Glutamatergic neuron (in vitro differentiated cells): ENCODE measurements at regions not wholly inside any gene's neighbourhood (a gene's known extent, or its start where the extent isn't known, plus 50 kb on each side); places are given as distances from the start of the nearest gene placed in this dataset.

Experiments
- DNase-seq: peaks from one replicate; pipeline ENCODE4 v3.0.0; 2022
- H3K27ac Mint-ChIP-seq: one replicate; pipeline ENCODE4 v1.8.0; 2020; ENCODE audit warnings: mild to moderate bottlenecking, mixed read lengths, inconsistent platforms; ENCODE audit not compliant: unreplicated experiment
- H3K27me3 Mint-ChIP-seq: one replicate; pipeline ENCODE4 v1.8.0; 2020; ENCODE audit warnings: mild to moderate bottlenecking, moderate library complexity, mixed read lengths, inconsistent platforms; ENCODE audit not compliant: unreplicated experiment
- H3K36me3 Mint-ChIP-seq: one replicate; pipeline ENCODE4 v1.8.0; 2020; ENCODE audit warnings: mild to moderate bottlenecking, mixed read lengths, inconsistent platforms; ENCODE audit not compliant: unreplicated experiment
- H3K4me1 Mint-ChIP-seq: one replicate; pipeline ENCODE4 v1.8.0; 2020; ENCODE audit warnings: mild to moderate bottlenecking, low read depth, mixed read lengths, inconsistent platforms; ENCODE audit not compliant: unreplicated experiment
- H3K4me3 Mint-ChIP-seq: one replicate; pipeline ENCODE4 v1.8.0; 2020; ENCODE audit warnings: mild to moderate bottlenecking, mixed read lengths, inconsistent platforms; ENCODE audit not compliant: unreplicated experiment
- H3K9me3 Mint-ChIP-seq: one replicate; pipeline ENCODE4 v1.8.0; 2020; ENCODE audit warnings: mild to moderate bottlenecking, moderate library complexity, mixed read lengths, inconsistent platforms; ENCODE audit not compliant: unreplicated experiment
- TF ChIP-seq, protein P1 (sequence below): fragments of 200-600 bp; sonication (generic); IDR thresholded peaks from one replicate; pipeline ENCODE4 v1.5.0; 2021; ENCODE audit not compliant: partially characterized antibody, unreplicated experiment

DNA sequence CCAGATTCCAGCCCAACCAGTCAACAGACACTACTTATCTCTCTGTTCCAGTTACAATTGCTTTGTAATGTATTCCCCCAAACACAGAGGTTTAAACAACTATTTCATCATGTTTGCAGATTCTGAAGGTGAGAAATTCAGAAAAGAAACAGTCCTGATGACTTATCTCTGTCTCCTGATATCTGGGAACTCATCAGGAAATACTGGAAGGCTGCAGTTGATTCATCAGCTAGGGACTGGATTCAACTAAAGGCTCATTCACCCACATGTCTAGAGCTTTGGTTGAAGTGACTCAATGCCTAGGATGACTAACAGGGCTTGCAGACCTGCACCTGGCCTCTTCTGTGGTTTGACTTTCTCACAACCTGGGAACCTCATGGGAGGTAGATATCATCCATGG is 56.6 kb upstream of the GPC6 start:
- H3K4me3 Mint-ChIP-seq = no peak overlapping the region
- H3K27me3 Mint-ChIP-seq = no peaks in the 10 kb centered on the region
- no peak overlapping the region for H3K27ac Mint-ChIP-seq
- no peaks in the 10 kb centered on the region for H3K4me1 Mint-ChIP-seq
- TF ChIP-seq, protein P1, sequence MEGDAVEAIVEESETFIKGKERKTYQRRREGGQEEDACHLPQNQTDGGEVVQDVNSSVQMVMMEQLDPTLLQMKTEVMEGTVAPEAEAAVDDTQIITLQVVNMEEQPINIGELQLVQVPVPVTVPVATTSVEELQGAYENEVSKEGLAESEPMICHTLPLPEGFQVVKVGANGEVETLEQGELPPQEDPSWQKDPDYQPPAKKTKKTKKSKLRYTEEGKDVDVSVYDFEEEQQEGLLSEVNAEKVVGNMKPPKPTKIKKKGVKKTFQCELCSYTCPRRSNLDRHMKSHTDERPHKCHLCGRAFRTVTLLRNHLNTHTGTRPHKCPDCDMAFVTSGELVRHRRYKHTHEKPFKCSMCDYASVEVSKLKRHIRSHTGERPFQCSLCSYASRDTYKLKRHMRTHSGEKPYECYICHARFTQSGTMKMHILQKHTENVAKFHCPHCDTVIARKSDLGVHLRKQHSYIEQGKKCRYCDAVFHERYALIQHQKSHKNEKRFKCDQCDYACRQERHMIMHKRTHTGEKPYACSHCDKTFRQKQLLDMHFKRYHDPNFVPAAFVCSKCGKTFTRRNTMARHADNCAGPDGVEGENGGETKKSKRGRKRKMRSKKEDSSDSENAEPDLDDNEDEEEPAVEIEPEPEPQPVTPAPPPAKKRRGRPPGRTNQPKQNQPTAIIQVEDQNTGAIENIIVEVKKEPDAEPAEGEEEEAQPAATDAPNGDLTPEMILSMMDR = no peak
- no peaks in the 10 kb centered on the region for H3K9me3 Mint-ChIP-seq
- DNase-seq = no peak
- peaks cover 1% of the 10 kb centered on the region for H3K36me3 Mint-ChIP-seq

DNA sequence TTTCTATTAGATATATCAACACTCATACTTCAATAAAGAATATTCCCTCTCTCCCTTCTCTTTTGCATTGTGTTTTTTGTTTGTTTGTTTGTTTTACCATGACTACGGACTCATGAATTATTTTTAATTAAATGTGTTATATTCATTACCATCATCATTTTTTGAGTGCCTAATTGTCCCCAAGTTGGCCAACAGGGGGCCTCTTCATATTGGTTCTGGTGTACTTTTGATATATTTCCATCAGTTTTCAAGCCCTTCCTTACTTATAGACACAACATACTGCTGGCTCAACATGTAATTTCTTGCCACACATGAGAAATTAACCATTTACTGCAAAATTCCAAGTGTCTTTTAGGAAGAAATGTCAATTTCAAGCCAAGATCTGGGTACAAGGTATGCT is 54.5 kb upstream of the GPC6 start:
- TF ChIP-seq, protein P1 = peak; percentile 68
- peaks cover 1% of the 10 kb centered on the region for H3K27me3 Mint-ChIP-seq
- H3K4me3 Mint-ChIP-seq = no peak overlapping the region
- no peaks in the 10 kb centered on the region for H3K4me1 Mint-ChIP-seq
- DNase-seq = no peak
- H3K9me3 Mint-ChIP-seq = no peaks in the 10 kb centered on the region
- H3K36me3 Mint-ChIP-seq = peaks cover 4% of the 10 kb centered on the region
- no peak overlapping the region for H3K27ac Mint-ChIP-seq

DNA sequence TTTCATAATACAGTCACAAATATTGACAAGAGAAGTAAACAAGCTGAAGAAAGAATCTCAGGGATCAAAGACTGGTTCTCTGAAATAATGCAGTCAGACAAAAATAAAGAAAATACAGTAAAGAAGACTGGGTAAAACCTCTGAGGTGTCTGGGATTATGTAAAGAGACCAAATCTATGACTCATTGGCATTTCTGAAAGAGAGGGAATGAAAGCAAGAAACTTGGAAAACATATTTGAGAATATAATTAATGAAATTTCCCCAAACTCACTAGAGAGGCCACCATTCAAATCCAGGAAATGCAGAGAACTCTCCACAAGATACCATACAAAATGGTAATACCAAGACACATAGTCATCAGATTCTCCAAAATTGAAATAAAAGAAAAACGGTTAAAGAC is 53.0 kb upstream of the GPC6 start:
- peaks cover 1% of the 10 kb centered on the region for H3K27me3 Mint-ChIP-seq

DNA sequence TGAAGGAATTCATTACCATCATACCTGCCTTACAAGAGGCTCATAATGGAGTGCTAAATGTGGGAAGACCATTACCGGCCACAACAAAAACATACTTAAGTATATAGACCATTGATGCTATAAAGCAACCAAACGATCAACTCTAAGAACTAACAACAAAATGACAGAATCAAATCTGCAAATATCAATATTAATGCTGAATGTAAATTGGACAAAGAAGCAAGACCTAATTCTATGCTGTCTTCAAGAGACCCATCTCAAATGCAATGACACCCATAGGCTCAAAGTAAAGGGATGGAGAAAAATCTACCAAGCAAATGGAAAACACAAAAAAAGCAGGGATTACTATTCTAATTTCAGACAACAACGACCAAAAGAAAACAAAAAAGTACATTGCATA is 52.3 kb upstream of the GPC6 start:
- TF ChIP-seq, protein P1 = no peak
- H3K4me1 Mint-ChIP-seq = no peaks in the 10 kb centered on the region
- H3K36me3 Mint-ChIP-seq = peaks cover 4% of the 10 kb centered on the region
- H3K27ac Mint-ChIP-seq = no peak overlapping the region
- H3K27me3 Mint-ChIP-seq = peaks cover 1% of the 10 kb centered on the region
- no peak for DNase-seq
- no peaks in the 10 kb centered on the region for H3K9me3 Mint-ChIP-seq
- H3K4me3 Mint-ChIP-seq = no peak overlapping the region

More for the DNA sequence above, 53.0 kb upstream of the GPC6 start:
- no peak for DNase-seq
- no peaks in the 10 kb centered on the region for H3K4me1 Mint-ChIP-seq
- no peak overlapping the region for H3K4me3 Mint-ChIP-seq
- TF ChIP-seq, protein P1 = no peak
- no peak overlapping the region for H3K27ac Mint-ChIP-seq
- peaks cover 4% of the 10 kb centered on the region for H3K36me3 Mint-ChIP-seq
- H3K9me3 Mint-ChIP-seq = no peaks in the 10 kb centered on the region
